PC-9 (cell line): ENCODE measurements at regions not wholly inside any gene's neighbourhood (a gene's known extent, or its start where the extent isn't known, plus 50 kb on each side); places are given as distances from the start of the nearest gene placed in this dataset.

Experiments
- BruUV-seq: library from RNA; stranded (reverse); fragments of 400-500 nt; replicated peaks from 2 replicates; lab custom pipeline; 2021; lab: Mats Ljungman, UMichigan
- CTCF ChIA-PET: fragments of 300-600 bp; sonication (Branson Sonifier 250); formaldehyde crosslinking; loops from one replicate; lab custom pipeline; 2022; ENCODE audit warnings: antibody characterized with exemption; lab: Charles Lee
- POLR2A ChIA-PET: fragments of 300-600 bp; sonication (Branson Sonifier 250); formaldehyde crosslinking; loops from one replicate; lab custom pipeline; 2022; ENCODE audit warnings: antibody characterized with exemption; ENCODE audit not compliant: unreplicated experiment; lab: Charles Lee
- DNase-seq, 2 experiments: peaks; one replicate each; pipeline versions ENCODE4 v3.0.0 to v3.0.0-alpha.2; 2015 to 2022; ENCODE audit warnings: mixed read lengths in 1 of 2
- H2AFZ ChIP-seq: fragments of 200-600 bp; sonication (generic); 2 replicates; pipeline ENCODE4 v1.8.1; 2017; ENCODE audit warnings: antibody characterized with exemption
- H3F3A ChIP-seq: fragments of 200-600 bp; sonication (generic); 2 replicates; pipeline ENCODE4 v1.8.1; 2017; ENCODE audit warnings: antibody characterized with exemption, mild to moderate bottlenecking, low read depth; ENCODE audit not compliant: insufficient read depth
- H3K27ac ChIP-seq: fragments of 200-600 bp; sonication (generic); 2 replicates; pipeline ENCODE4 v1.6.1; 2016; ENCODE audit warnings: mixed run types
- H3K27me3 ChIP-seq: fragments of 200-600 bp; sonication (generic); 2 replicates; pipeline ENCODE4 v1.6.1; 2016; ENCODE audit warnings: low read depth, mixed run types; ENCODE audit not compliant: insufficient read depth
- H3K36me3 ChIP-seq: fragments of 200-600 bp; sonication (generic); 2 replicates; pipeline ENCODE4 v1.6.1; 2016; ENCODE audit warnings: low read depth, mixed run types
- H3K4me1 ChIP-seq: fragments of 200-600 bp; sonication (generic); replicated peaks from 2 replicates; pipeline ENCODE4 v1.6.1; 2016; ENCODE audit warnings: mixed run types; ENCODE audit not compliant: insufficient read depth
- H3K4me2 ChIP-seq: fragments of 200-600 bp; sonication (generic); 2 replicates; pipeline ENCODE4 v1.6.1; 2017; ENCODE audit warnings: mixed run types
- H3K4me3 ChIP-seq: fragments of 200-600 bp; sonication (generic); 2 replicates; pipeline ENCODE4 v1.6.1; 2016; ENCODE audit warnings: mixed run types
- H3K79me2 ChIP-seq: fragments of 200-600 bp; sonication (generic); 2 replicates; pipeline ENCODE4 v1.6.1; 2017; ENCODE audit warnings: low read depth, mixed run types
- H3K9me2 ChIP-seq: fragments of 200-600 bp; sonication (generic); 2 replicates; pipeline ENCODE4 v1.8.1; 2017; ENCODE audit warnings: mild to moderate bottlenecking; ENCODE audit not compliant: insufficient read depth
- H3K9me3 ChIP-seq: fragments of 200-600 bp; sonication (generic); 2 replicates; pipeline ENCODE4 v1.8.1; 2016; ENCODE audit warnings: low read depth; ENCODE audit not compliant: insufficient read depth
- H4K20me1 ChIP-seq: fragments of 200-600 bp; sonication (generic); 2 replicates; pipeline ENCODE4 v1.8.1; 2017; ENCODE audit not compliant: insufficient read depth
- EZH2 ChIP-seq: fragments of 200-600 bp; sonication (generic); IDR thresholded peaks from 2 replicates; pipeline ENCODE4 v1.8.0; 2017; ENCODE audit warnings: antibody characterized with exemption, low read depth
- intact Hi-C: fragments of 100-400 bp; cut with micrococcal nuclease; formaldehyde crosslinking; loops from one replicate; pipeline ENCODE4 v1.10.0; 2022; ENCODE audit not compliant: unreplicated experiment
- TF ChIP-seq, protein P1 (sequence below): fragments of 200-600 bp; sonication (generic); conservative IDR thresholded peaks from 2 replicates; pipeline ENCODE4 v1.6.1; 2017; ENCODE audit warnings: mixed run types, antibody characterized with exemption, mild to moderate bottlenecking, moderate library complexity

DNA sequence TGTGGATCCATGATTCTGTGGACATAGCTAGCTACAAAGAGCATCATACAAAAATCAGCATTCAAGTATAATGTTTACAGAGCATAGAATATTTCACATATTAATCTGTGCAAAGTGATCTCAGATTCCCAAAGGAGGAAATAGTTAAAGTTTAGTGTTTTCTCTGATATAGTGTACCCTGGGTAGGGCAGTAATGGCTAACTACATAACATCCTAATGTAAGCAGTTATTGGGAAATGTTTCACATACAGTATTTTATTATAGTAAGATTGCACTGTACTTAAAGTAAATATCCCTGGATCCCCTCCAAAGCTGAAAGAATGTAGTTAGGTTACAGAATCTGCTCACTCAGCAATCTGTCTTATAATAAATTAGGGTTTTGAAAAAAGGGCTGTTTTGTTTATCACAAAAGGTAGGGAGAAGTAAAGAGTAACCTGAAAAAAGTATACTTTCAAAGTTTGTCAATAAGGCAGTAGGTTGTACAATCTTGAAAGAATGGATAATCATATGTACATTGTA lies 52.5 kb upstream of the SMARCA2 start:
- no peak overlapping the region for H2AFZ ChIP-seq
- no peak for DNase-seq
- no peaks in the 10 kb centered on the region for H3K4me1 ChIP-seq
- no peaks in the 10 kb centered on the region for H3K9me2 ChIP-seq
- no peak overlapping the region for H3K4me2 ChIP-seq
- no peaks in the 10 kb centered on the region for H3F3A ChIP-seq
- no peaks in the 10 kb centered on the region for H3K79me2 ChIP-seq
- H3K4me3 ChIP-seq, result no peak overlapping the region
- intact Hi-C loops, result no loop called here
- ChIA-PET CTCF (no interaction called here), POLR2A (no interaction called here)
- H3K27ac ChIP-seq, result no peak overlapping the region
- no peaks in the 10 kb centered on the region for H3K36me3 ChIP-seq
- TF ChIP-seq, protein P1, sequence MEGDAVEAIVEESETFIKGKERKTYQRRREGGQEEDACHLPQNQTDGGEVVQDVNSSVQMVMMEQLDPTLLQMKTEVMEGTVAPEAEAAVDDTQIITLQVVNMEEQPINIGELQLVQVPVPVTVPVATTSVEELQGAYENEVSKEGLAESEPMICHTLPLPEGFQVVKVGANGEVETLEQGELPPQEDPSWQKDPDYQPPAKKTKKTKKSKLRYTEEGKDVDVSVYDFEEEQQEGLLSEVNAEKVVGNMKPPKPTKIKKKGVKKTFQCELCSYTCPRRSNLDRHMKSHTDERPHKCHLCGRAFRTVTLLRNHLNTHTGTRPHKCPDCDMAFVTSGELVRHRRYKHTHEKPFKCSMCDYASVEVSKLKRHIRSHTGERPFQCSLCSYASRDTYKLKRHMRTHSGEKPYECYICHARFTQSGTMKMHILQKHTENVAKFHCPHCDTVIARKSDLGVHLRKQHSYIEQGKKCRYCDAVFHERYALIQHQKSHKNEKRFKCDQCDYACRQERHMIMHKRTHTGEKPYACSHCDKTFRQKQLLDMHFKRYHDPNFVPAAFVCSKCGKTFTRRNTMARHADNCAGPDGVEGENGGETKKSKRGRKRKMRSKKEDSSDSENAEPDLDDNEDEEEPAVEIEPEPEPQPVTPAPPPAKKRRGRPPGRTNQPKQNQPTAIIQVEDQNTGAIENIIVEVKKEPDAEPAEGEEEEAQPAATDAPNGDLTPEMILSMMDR, result no peak
- TF ChIP-seq EZH2, result no peak
- BruUV-seq, result no TSS peak
- H3K27me3 ChIP-seq, result no peaks in the 10 kb centered on the region
- no peaks in the 10 kb centered on the region for H4K20me1 ChIP-seq
- no peaks in the 10 kb centered on the region for H3K9me3 ChIP-seq

DNA sequence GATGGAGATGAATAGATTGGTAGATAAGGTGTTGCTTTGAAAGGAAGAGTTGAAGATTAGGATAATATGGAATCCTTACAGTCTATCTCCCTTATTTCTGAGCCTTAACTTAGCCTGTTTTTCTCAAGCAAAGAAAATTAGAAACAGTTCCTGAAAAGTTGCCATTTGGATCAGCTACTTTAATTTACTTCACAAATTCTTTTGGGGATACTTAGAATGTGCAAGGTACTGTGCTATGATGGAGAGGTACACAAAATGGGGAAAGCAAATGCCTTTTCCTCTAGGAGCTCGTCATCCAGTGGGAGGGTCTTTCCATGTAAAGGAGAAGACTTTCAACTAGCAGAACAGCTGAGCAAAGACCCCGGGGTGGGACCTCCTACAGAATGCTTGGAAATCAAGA lies 51.1 kb upstream of the SMARCA2 start:
- Histone ChIP-seq H3K4me1 (no peaks in the 10 kb centered on the region), H3K4me3 (no peak overlapping the region), H3K36me3 (no peaks in the 10 kb centered on the region), H3K79me2 (no peaks in the 10 kb centered on the region), H3F3A (no peaks in the 10 kb centered on the region), H3K9me3 (no peaks in the 10 kb centered on the region), H3K4me2 (no peak overlapping the region), H3K9me2 (no peaks in the 10 kb centered on the region), H2AFZ (no peak overlapping the region), H3K27me3 (no peaks in the 10 kb centered on the region), H3K27ac (no peak overlapping the region), H4K20me1 (no peaks in the 10 kb centered on the region)
- no peak for DNase-seq
- POLR2A ChIA-PET, result no interaction called here
- no TSS peak for BruUV-seq
- CTCF ChIA-PET, result interaction anchor here (0.5 kb wide), 1 partner anchor 1446 kb away, joined by 3 read pairs; no protein-coding TSS in a partner anchor
- intact Hi-C loops, result no loop called here
- TF ChIP-seq, protein P1, result no peak
